Medulla oblongata (tissue), 1 donor: ENCODE measurements at regions not wholly inside any gene's neighbourhood (a gene's known extent, or its start where the extent isn't known, plus 50 kb on each side); places are given as distances from the start of the nearest gene placed in this dataset.

Source experiments
- DNase-seq: peaks from one replicate; pipeline ENCODE4 v3.0.0-alpha.2; 2015; ENCODE audit errors: extremely low spot score

GRCh38 chr3:182717216-182717615 is 76.1 kb upstream of the ATP11B start:
- DNase-seq = no peak

DNA sequence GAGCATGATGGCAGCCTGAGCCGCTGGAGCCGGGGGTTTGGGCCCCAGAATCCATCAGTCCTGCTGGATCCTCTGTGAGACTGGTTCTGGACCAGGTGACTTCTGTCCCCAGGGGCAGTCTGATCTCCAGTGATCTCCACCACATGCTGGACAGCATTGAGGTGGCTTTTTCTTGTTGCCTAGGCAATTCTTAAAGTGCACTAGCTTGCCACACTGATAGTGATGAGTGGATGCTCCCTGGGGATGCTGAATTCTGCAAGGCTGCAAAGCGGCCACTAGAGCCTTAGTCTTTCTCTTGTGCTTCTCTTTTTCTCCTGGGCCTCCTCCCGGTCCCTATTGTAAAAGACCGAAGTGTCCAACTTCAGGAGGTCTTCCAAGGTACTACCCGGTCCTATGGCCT is 70.4 kb upstream of the ATP11B start:
- no peak for DNase-seq

GRCh38 chr3:182723596-182723995 is 69.7 kb upstream of the ATP11B start:
- no peak for DNase-seq

GRCh38 chr3:182725372-182726251 is 67.7 kb upstream of the ATP11B start:
- DNase-seq = no peak

DNA sequence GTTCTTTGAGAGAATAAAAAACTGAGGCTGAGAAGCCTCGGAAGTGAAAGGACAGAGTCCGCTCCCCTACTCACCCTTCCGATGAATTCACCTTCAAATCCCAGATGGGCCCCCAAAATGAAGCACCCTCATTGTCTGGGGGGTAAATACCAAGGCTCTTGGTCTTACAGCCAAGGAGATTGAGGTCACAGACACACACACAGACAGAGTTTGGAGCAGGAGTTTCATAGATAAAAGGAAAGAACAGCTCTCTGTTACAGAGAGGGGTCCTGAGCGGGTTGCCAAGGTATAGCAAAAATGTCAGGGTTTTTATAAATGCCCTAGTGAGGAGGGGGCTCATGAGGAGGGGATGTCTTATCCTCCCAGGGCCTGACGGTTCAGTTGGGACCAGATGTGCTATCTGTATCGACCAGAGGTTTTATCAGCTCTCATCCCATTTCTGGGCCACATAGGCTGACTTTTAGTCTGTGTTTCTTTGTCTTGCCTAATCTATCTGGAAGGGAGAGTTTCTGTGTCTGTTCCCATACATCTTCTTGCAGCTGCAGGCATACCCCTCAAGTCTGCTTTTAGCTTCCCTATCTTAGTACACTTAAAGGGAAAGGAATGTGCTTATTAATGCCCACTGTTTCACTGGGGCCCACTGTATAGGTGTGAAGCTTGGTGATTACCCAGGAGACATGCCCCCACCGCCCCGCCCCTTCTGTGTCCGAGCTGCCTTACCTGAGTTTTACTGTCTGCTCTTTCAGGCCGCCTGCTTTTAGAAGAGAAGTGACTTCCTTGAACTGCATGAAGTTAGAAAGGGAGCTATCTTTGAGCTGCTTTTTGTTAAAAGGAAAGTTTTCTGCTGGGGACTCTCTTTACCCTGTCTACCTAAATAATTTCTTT is 66.8 kb upstream of the ATP11B start:
- no peak for DNase-seq

GRCh38 chr3:182728238-182728637 is 65.1 kb upstream of the ATP11B start:
- DNase-seq = no peak

GRCh38 chr3:182729903-182730674 is 63.2 kb upstream of the ATP11B start:
- no peak for DNase-seq

- no peak for DNase-seq
These were observed 62.6 kb upstream of the ATP11B start for GRCh38 chr3:182730675-182731042.

GRCh38 chr3:182731764-182732163 is 61.5 kb upstream of the ATP11B start:
- no peak for DNase-seq

DNA sequence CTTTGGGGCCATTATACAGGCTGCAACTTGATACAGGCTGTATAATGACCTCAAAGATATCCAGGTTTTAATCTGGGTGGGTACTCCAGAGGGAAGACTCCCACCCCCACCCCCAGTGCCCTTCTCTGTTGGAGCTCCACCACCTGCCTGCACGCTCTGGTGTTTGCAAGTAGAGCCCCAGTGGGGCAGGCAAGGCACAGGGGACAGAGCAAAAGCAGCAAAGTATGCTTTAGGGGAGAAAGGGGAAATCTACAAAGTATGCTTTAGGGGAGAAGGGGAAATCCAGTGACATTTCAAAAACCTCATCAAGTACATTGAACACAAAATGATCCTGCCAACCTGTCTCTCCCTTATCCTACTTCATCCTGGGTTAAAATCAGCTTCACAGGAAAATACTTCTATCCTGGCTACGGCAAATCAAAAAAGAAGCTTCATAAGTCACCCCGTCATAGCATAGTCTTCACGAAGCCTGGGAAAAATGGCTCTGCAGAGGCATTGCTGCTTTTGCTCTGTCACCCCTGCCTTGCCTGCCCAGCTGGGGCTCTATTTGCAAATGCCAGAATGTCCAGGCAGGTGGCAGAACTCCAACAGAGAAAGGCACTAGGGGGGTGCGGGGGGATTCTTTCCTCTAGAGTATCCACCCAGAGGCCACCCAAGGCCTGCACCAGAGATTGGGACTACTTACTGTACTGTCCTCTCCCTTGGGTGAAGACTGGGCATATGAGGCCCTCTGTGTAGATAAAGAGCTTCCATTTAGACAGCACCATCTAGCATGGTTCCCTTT is 60.9 kb upstream of the ATP11B start:
- no peak for DNase-seq

- no peak for DNase-seq
These were observed 57.6 kb upstream of the ATP11B start for GRCh38 chr3:182735672-182736071.

- no peak for DNase-seq
These were observed 55.5 kb upstream of the ATP11B start for GRCh38 chr3:182737825-182738224.

DNA sequence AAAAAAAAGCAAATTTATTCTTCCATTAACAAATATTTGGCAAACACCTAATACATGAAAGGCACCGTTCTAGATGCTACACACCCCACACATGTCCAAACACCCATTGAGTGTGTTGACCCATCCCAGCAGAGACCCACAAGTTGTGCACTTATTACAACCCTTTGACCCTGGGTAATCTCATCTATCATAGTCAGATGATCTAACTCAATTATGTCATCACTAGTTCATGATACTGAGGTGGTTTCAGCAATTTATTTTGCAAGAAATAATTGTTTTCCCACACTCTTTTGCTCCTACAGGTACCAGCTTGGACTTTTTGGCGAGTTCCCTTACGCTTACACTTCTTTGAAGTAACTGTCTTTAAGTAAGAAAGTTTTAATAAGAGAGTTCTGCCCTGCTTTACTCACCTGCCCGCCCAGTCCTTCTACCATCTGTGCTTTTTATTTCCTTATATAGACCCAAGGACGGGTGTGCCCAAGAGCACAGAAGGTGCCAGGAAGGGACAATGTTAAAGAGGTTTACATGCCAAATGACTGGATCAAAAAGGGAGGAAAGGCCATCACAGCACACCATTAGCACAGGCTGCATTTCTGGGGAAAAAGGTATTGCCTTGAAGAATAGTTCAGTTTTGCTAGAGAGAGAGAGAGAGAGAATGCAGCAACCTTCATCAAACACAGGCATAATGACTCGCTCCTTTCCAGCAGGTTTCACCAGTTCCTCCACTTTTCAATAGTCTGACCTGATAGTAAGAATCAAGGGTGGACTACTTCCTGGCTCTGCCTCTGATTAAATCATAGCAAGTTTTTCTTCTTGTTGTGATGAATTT is 54.5 kb upstream of the ATP11B start:
- DNase-seq = no peak

DNA sequence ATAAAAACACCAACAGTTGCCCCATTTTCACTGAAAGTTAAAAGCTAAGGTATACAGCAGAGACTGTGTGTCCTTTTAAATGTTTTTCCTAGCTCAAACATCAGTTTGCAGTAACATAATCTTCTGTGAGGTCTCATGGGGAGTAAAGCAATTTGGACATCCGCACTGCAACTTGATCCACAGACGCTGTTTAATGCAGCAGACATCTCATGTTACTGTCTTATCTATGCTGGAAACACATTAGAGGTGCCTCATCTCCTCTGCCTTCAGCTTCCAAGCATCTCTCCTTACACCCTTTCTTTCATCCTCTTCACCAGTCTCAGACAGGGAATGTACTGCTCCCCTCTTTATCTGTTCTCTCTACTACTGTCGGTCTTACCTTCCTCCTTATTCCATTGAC is 53.7 kb upstream of the ATP11B start:
- no peak for DNase-seq

DNA sequence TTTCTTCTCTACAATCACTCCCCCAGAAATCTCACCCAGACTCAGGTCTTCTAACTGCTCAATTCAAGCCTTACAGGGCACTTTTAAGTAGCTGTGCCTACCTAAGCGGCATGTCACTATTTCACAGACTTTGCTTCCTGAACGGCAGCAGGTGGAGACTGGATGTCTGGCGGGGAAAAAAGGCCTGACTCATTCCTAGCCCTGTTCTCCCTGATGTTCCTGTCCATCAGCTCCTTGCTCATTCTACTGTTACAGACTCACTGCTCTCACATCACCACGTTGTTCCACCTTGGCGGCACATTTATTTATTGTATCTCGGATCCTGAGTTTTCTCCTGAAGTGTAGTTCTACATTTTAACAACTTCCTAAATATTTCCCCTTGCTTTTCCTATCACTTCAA is 52.6 kb upstream of the ATP11B start:
- DNase-seq = no peak

DNA sequence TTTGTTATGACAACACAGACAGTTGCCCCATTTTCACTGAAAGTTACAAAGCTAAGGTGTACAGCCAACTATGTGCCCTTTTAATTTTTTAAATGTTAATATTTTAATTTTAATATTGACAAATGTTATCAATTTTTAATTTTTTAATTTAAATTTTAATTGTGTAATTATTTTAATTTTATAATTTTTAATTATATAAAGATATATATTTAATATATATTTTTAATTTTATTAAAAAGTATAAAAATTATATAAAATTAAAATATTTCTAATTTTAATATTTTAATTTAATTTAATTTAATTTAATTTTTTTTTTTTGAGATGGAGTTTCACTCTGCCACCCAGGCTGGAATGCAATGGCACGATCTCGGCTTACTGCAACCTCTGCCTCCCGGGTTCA is 52.1 kb upstream of the ATP11B start:
- DNase-seq = no peak
